Neuronal stem cell (in vitro differentiated cells): ENCODE measurements at regions not wholly inside any gene's neighbourhood (a gene's known extent, or its start where the extent isn't known, plus 50 kb on each side); places are given as distances from the start of the nearest gene placed in this dataset.
"Not testable (repeated sequence)": the region's sequence is repeated elsewhere in the genome, so short reads cannot be mapped to it uniquely, and the experiment has no call there.

Source experiments
- DNase-seq: peaks from one replicate; pipeline ENCODE4 v3.0.0-alpha.2; 2013; ENCODE audit warnings: low spot score
- H2AFZ ChIP-seq: one replicate; pipeline ENCODE4 v1.6.1; 2013; ENCODE audit warnings: mild to moderate bottlenecking, low read length, inconsistent platforms
- H2AK5ac ChIP-seq: 2 replicates; pipeline ENCODE4 v1.6.1; 2013; ENCODE audit warnings: low read depth, mild to moderate bottlenecking, inconsistent platforms, low read length, moderate library complexity, mixed read lengths
- H2BK120ac ChIP-seq: 2 replicates; pipeline ENCODE4 v1.6.1; 2013; ENCODE audit warnings: low read depth, mild to moderate bottlenecking, inconsistent platforms, low read length, moderate library complexity, mixed read lengths
- H2BK12ac ChIP-seq: one replicate; pipeline ENCODE4 v1.6.1; 2013; ENCODE audit warnings: low read length, inconsistent platforms
- H2BK15ac ChIP-seq: 2 replicates; pipeline ENCODE4 v1.6.1; 2013; ENCODE audit warnings: mild to moderate bottlenecking, low read length, inconsistent platforms, mixed read lengths
- H2BK5ac ChIP-seq: one replicate; pipeline ENCODE4 v1.6.1; 2013; ENCODE audit warnings: inconsistent platforms, mild to moderate bottlenecking, low read length, moderate library complexity
- H3K14ac ChIP-seq: one replicate; pipeline ENCODE4 v1.6.1; 2013; ENCODE audit warnings: low read length, inconsistent platforms
- H3K18ac ChIP-seq: 2 replicates; pipeline ENCODE4 v1.6.1; 2013; ENCODE audit warnings: low read length, inconsistent platforms
- H3K23ac ChIP-seq: 2 replicates; pipeline ENCODE4 v1.6.1; 2013; ENCODE audit warnings: low read depth, mild to moderate bottlenecking, mixed read lengths, low read length, inconsistent platforms; ENCODE audit not compliant: poor library complexity
- H3K27ac ChIP-seq: replicated peaks from 3 replicates; pipeline ENCODE4 v1.5.1; 2013; ENCODE audit warnings: low read length, inconsistent platforms
- H3K27me3 ChIP-seq, 3 experiments: 2 replicates each; pipeline ENCODE4 v1.6.1; 2013; ENCODE audit warnings: low read length in 3 of 3, mild to moderate bottlenecking in 2 of 3, inconsistent platforms in 1 of 3, low read depth in 1 of 3, mixed read lengths in 1 of 3, moderate library complexity in 1 of 3; ENCODE audit not compliant: control insufficient read depth in 3 of 3, insufficient read depth in 3 of 3
- H3K36me3 ChIP-seq, 2 donors: replicated peaks in 1 of 2; 2 replicates each; pipeline ENCODE4 v1.6.1; 2013; ENCODE audit warnings: low read length in 2 of 2; ENCODE audit not compliant: control insufficient read depth in 2 of 2, insufficient read depth in 2 of 2
- H3K4ac ChIP-seq: 2 replicates; pipeline ENCODE4 v1.6.1; 2013; ENCODE audit warnings: inconsistent platforms, mild to moderate bottlenecking, low read length, moderate library complexity
- H3K4me1 ChIP-seq, 2 donors: 1 replicate in 1 of 2; 2 replicates in 1 of 2; pipeline ENCODE4 v1.6.1; 2013; ENCODE audit warnings: low read length in 2 of 2, low read depth in 1 of 2; ENCODE audit not compliant: control insufficient read depth in 2 of 2, insufficient read depth in 1 of 2
- H3K4me2 ChIP-seq: one replicate; pipeline ENCODE4 v1.6.1; 2013; ENCODE audit warnings: mild to moderate bottlenecking, low read length, inconsistent platforms; ENCODE audit not compliant: insufficient read depth, poor library complexity, severe bottlenecking
- H3K4me3 ChIP-seq, 2 donors: 2 replicates each; pipeline ENCODE4 v1.5.1; 2013; ENCODE audit warnings: low read length in 2 of 2, mild to moderate bottlenecking in 2 of 2, inconsistent platforms in 1 of 2, moderate library complexity in 1 of 2
- H3K79me1 ChIP-seq: one replicate; pipeline ENCODE4 v1.6.1; 2013; ENCODE audit warnings: low read depth, mild to moderate bottlenecking, inconsistent platforms, low read length, moderate library complexity
- H3K9ac ChIP-seq: one replicate; pipeline ENCODE4 v1.6.1; 2013; ENCODE audit warnings: mild to moderate bottlenecking, low read depth, low read length, inconsistent platforms; ENCODE audit not compliant: poor library complexity
- H3K9me3 ChIP-seq, 2 donors: replicated peaks in 1 of 2; 2 replicates each; pipeline versions ENCODE3 to v1.6.1; 2013; ENCODE audit warnings: low read length in 2 of 2, mild to moderate bottlenecking in 2 of 2, inconsistent platforms in 1 of 2, low read depth in 1 of 2, mixed read lengths in 1 of 2, moderate library complexity in 1 of 2; ENCODE audit not compliant: control insufficient read depth in 2 of 2, insufficient read depth in 1 of 2
- H4K8ac ChIP-seq: one replicate; pipeline ENCODE4 v1.6.1; 2013; ENCODE audit warnings: low read depth, mild to moderate bottlenecking, inconsistent platforms, low read length, moderate library complexity
- H4K91ac ChIP-seq: one replicate; pipeline ENCODE4 v1.6.1; 2013; ENCODE audit warnings: low read length, low read depth, mild to moderate bottlenecking, inconsistent platforms; ENCODE audit not compliant: poor library complexity
- WGBS, 2 donors: extraction: QIAGEN DNeasy Blood & Tissue Kit; methylation state at CpG; one replicate each; pipeline ENCODE4 v1.1.7; 2013; ENCODE audit warnings: missing lambda C conversion rate in 2 of 2, mixed read lengths in 1 of 2; ENCODE audit not compliant: insufficient read length in 2 of 2, insufficient replicate concordance in 1 of 2; ENCODE audit errors: extremely low coverage in 2 of 2; 5-methylcytosine and 5-hydroxymethylcytosine counted together

GRCh38 chr14:34079643-34080042 is 128.8 kb upstream of the EGLN3 start:
- H3K4ac ChIP-seq, H2BK12ac ChIP-seq: not testable (repeated sequence)
- no CpG with 5 or more reads among the region's 4 CpGs for WGBS, 2 donors

DNA sequence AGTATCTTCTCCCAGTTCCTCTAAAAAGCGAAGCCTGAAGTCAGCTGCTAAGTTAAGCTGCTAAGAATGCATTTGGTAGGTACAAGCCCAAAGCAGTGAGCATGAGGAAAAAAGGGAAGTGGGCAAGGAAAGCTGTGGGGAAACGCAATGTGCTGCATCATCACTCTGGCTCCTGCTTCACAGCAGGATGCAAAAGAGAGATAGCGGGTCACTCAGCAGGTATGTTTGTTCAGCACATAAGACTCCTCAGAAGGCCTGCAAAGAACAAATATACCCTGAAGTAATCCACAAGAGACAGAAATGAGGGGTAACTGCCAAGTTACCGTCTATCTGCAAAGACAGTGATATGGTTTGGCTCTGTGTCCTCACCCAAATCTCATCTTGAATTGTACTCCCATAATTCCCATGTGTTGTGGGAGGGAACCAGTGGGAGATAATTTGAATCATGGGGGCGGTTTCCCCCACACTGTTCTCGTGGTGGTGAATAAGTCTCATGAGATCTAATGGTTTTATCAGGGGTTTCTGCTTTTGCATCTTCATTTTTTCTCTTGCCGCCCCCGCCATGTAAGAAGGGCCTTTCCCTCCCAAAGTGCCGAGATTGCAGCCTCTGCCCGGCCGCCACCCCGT is 127.4 kb upstream of the EGLN3 start:
- no peak overlapping the region for H2AK5ac ChIP-seq
- H3K27me3 ChIP-seq = no peaks in the 10 kb centered on the region
- no CpG with 5 or more reads among the region's 12 CpGs for WGBS, 2 donors
- H3K79me1 ChIP-seq = no peaks in the 10 kb centered on the region
- no peak overlapping the region for H3K27ac ChIP-seq
- H3K14ac ChIP-seq = no peak overlapping the region
- no peak overlapping the region for H2BK120ac ChIP-seq
- H3K4me2 ChIP-seq = no peak overlapping the region
- no peak overlapping the region for H2AFZ ChIP-seq
- H3K23ac ChIP-seq = no peak overlapping the region
- H3K4me1 ChIP-seq = peaks cover 0 to 11% of the 10 kb centered on the region in 2 donors
- H3K9me3 ChIP-seq = no peaks in the 10 kb centered on the region
- H3K18ac ChIP-seq = no peak overlapping the region
- no peak overlapping the region for H2BK12ac ChIP-seq
- H4K91ac ChIP-seq = no peak overlapping the region
- no peak overlapping the region for H3K9ac ChIP-seq
- no peak overlapping the region for H2BK15ac ChIP-seq
- no peak overlapping the region for H4K8ac ChIP-seq
- no peak overlapping the region for H3K4ac ChIP-seq
- no peak overlapping the region for H2BK5ac ChIP-seq
- no peak overlapping the region for H3K4me3 ChIP-seq
- no peak for DNase-seq
- no peaks in the 10 kb centered on the region for H3K36me3 ChIP-seq

More at GRCh38 chr14:34079643-34080042, 128.8 kb upstream of the EGLN3 start:
- H2BK5ac ChIP-seq, H3K14ac ChIP-seq, H2BK120ac ChIP-seq, DNase-seq, H3K18ac ChIP-seq, H4K8ac ChIP-seq, H2AK5ac ChIP-seq, H3K27me3 ChIP-seq, H2BK15ac ChIP-seq, H3K36me3 ChIP-seq, H3K9me3 ChIP-seq, H3K23ac ChIP-seq, H4K91ac ChIP-seq, H3K79me1 ChIP-seq, H3K9ac ChIP-seq, H2AFZ ChIP-seq, H3K27ac ChIP-seq, H3K4me2 ChIP-seq, H3K4me3 ChIP-seq: not testable (repeated sequence)
- H3K4me1 ChIP-seq = peaks cover 0 to 11% of the 10 kb centered on the region in 2 donors

DNA sequence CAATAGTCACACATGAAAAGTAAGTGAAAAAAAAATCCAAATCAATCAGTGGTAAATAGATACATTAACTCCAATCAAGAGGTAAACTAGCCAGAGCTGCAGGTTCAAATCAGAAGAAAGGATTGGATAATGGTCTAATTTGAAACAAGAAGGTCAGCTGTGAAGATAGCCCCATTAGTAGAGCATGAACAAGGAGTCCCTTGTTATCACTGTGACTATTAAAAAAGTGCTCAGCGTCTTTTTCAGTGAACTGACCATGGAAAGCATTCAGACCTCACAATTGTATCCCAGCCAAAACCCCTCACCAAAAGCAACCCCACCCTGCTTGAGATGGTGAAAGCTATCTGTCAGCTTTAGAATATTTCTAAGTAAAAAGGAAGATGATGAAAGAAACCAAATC is 125.0 kb upstream of the EGLN3 start:
- H2BK120ac ChIP-seq = no peak overlapping the region
- no peak overlapping the region for H3K23ac ChIP-seq
- no peak overlapping the region for H3K4ac ChIP-seq
- no peaks in the 10 kb centered on the region for H3K36me3 ChIP-seq
- H3K79me1 ChIP-seq = no peaks in the 10 kb centered on the region
- no peak overlapping the region for H2AK5ac ChIP-seq
- H3K27ac ChIP-seq = no peak overlapping the region
- no peak overlapping the region for H4K8ac ChIP-seq
- WGBS, 2 donors = no CpG with 5 or more reads among the region's 1 CpG
- H3K9ac ChIP-seq = no peak overlapping the region
- no peaks in the 10 kb centered on the region for H3K27me3 ChIP-seq
- no peak overlapping the region for H3K18ac ChIP-seq
- H2AFZ ChIP-seq = no peak overlapping the region
- peaks cover 0 to 4% of the 10 kb centered on the region in 2 donors for H3K4me1 ChIP-seq
- H3K9me3 ChIP-seq = no peaks in the 10 kb centered on the region
- DNase-seq = no peak
- H4K91ac ChIP-seq = no peak overlapping the region
- no peak overlapping the region for H2BK12ac ChIP-seq
- no peak overlapping the region for H3K4me3 ChIP-seq
- no peak overlapping the region for H2BK15ac ChIP-seq
- no peak overlapping the region for H2BK5ac ChIP-seq
- H3K14ac ChIP-seq = no peak overlapping the region
- no peak overlapping the region for H3K4me2 ChIP-seq

- H2BK5ac ChIP-seq = no peak overlapping the region
- no peak overlapping the region for H3K18ac ChIP-seq
- no peak overlapping the region for H2BK120ac ChIP-seq
- no peak overlapping the region for H2AK5ac ChIP-seq
- no peak overlapping the region for H3K9ac ChIP-seq
- no peaks in the 10 kb centered on the region for H3K9me3 ChIP-seq
- H3K23ac ChIP-seq = no peak overlapping the region
- H2AFZ ChIP-seq = no peak overlapping the region
- no peaks in the 10 kb centered on the region for H3K27me3 ChIP-seq
- no CpG with 5 or more reads among the region's 3 CpGs for WGBS, 2 donors
- H2BK15ac ChIP-seq = no peak overlapping the region
- no peaks in the 10 kb centered on the region for H3K36me3 ChIP-seq
- H3K4ac ChIP-seq = no peak overlapping the region
- H3K14ac ChIP-seq = no peak overlapping the region
- H3K4me1 ChIP-seq = peaks cover 0 to 3% of the 10 kb centered on the region in 2 donors
- H3K27ac ChIP-seq = no peak overlapping the region
- no peak overlapping the region for H2BK12ac ChIP-seq
- no peak overlapping the region for H4K8ac ChIP-seq
- no peak for DNase-seq
- no peaks in the 10 kb centered on the region for H3K79me1 ChIP-seq
- no peak overlapping the region for H4K91ac ChIP-seq
- H3K4me3 ChIP-seq = no peak overlapping the region
- no peak overlapping the region for H3K4me2 ChIP-seq
Measured at GRCh38 chr14:34075042-34075744, 124.3 kb upstream of the EGLN3 start.
